GM12878 (cell line): ENCODE measurements at regions not wholly inside any gene's neighbourhood (a gene's known extent, or its start where the extent isn't known, plus 50 kb on each side); places are given as distances from the start of the nearest gene placed in this dataset.

ENCODE experiments used
- ATAC-seq: fragments of 200-7000 bp; cut with Tn5 transposase; 3 replicates; pipeline ENCODE4 v1.9.1; 2020; ENCODE audit warnings: mild to moderate bottlenecking, moderate library complexity
- BruUV-seq: library from RNA; stranded (reverse); fragments of 400-500 nt; replicated peaks from 2 replicates; lab custom pipeline; 2021; lab: Mats Ljungman, UMichigan
- CTCF ChIA-PET: fragments of 300-600 bp; sonication (Branson Sonifier 250); formaldehyde crosslinking; extraction: SDS; loops from one replicate; lab custom pipeline; 2021; ENCODE audit warnings: inconsistent platforms; lab: Yijun Ruan, JAX
- POLR2A ChIA-PET: fragments of 350-600 bp; formaldehyde crosslinking; extraction: SDS; loops from one replicate; lab custom pipeline; 2021; ENCODE audit warnings: inconsistent platforms; lab: Charles Lee
- RAD21 ChIA-PET: fragments of 300-600 bp; sonication (Branson Sonifier 250); formaldehyde crosslinking; loops from one replicate; lab custom pipeline; 2023; ENCODE audit warnings: antibody characterized with exemption; ENCODE audit not compliant: unreplicated experiment; lab: Charles Lee
- SMC1A ChIA-PET: fragments of 300-600 bp; sonication (Branson Sonifier 250); formaldehyde crosslinking; loops from one replicate; lab custom pipeline; 2023; ENCODE audit not compliant: unreplicated experiment, uncharacterized antibody; lab: Charles Lee
- DNase-seq: peaks from one replicate; pipeline ENCODE4 v3.0.0-alpha.2; 2011; ENCODE audit warnings: low read depth, low spot score
- FAIRE-seq: peaks from 3 replicates; lab custom pipeline; 2011; peaks lifted over from hg19 to GRCh38; lab: Jason Lieb, UNC
- H2AFZ ChIP-seq: 2 replicates; pipeline ENCODE4 v1.6.0; 2011; ENCODE audit warnings: low read depth, low read length, control low read depth; ENCODE audit not compliant: control insufficient read depth
- H3K27ac ChIP-seq: 2 replicates; pipeline ENCODE4 v1.5.1; 2011; ENCODE audit warnings: control low read depth; ENCODE audit not compliant: control insufficient read depth, insufficient read depth
- H3K27me3 ChIP-seq, 2 experiments: replicated peaks in 1 of 2; 2 replicates each; pipeline versions ENCODE4 v1.6.0 to v1.6.1; 2011; ENCODE audit warnings: low read length in 1 of 2; ENCODE audit not compliant: control insufficient read depth in 2 of 2, insufficient read depth in 2 of 2
- H3K36me3 ChIP-seq, 2 experiments: 2 replicates each; pipeline ENCODE4 v1.5.1; 2011; ENCODE audit warnings: low read length in 1 of 2; ENCODE audit not compliant: control insufficient read depth in 2 of 2, insufficient read depth in 2 of 2
- H3K4me1 ChIP-seq: 2 replicates; pipeline ENCODE4 v1.6.1; 2011; ENCODE audit warnings: mild to moderate bottlenecking, low read length, moderate library complexity, mixed read lengths; ENCODE audit not compliant: control insufficient read depth, insufficient read depth
- H3K4me2 ChIP-seq: 2 replicates; pipeline ENCODE4 v1.6.0; 2011; ENCODE audit warnings: control low read depth; ENCODE audit not compliant: control insufficient read depth, insufficient read depth
- H3K4me3 ChIP-seq: fragments of 200-600 bp; sonication (generic); 2 replicates; pipeline ENCODE4 v1.5.1; 2016
- H3K79me2 ChIP-seq: 2 replicates; pipeline ENCODE4 v1.6.0; 2011; ENCODE audit warnings: low read length; ENCODE audit not compliant: control insufficient read depth, insufficient read depth
- H3K9ac ChIP-seq: 2 replicates; pipeline ENCODE4 v1.8.0; 2011; ENCODE audit warnings: low read length, control low read depth, mixed read lengths; ENCODE audit not compliant: control insufficient read depth, insufficient read depth
- H3K9me3 ChIP-seq: replicated peaks from 3 replicates; pipeline ENCODE4 v1.5.1; 2011; ENCODE audit warnings: mild to moderate bottlenecking, low read length; ENCODE audit not compliant: control insufficient read depth, insufficient read depth
- H4K20me1 ChIP-seq: 2 replicates; pipeline ENCODE4 v1.6.0; 2011; ENCODE audit not compliant: control insufficient read depth, insufficient read depth
- CEBPZ ChIP-seq: fragments of 150-350 bp; IDR thresholded peaks from 2 replicates; pipeline ENCODE4 v1.6.1; 2016; ENCODE audit warnings: low read depth, low read length
- MEF2B ChIP-seq: fragments of 450-650 bp; IDR thresholded peaks from 2 replicates; pipeline ENCODE4 v1.6.1; 2018; ENCODE audit warnings: mild to moderate bottlenecking, moderate library complexity; ENCODE audit not compliant: partially characterized antibody, poor library complexity, severe bottlenecking
- NR2C1 ChIP-seq: fragments of 450-650 bp; IDR thresholded peaks from 2 replicates; pipeline ENCODE4 v1.6.1; 2017; ENCODE audit warnings: antibody characterized with exemption, mild to moderate bottlenecking, moderate library complexity
- SKIL ChIP-seq: fragments of 450-650 bp; IDR thresholded peaks from 2 replicates; pipeline ENCODE4 v1.6.1; 2017; ENCODE audit warnings: mild to moderate bottlenecking, low read depth, inconsistent platforms; ENCODE audit not compliant: poor library complexity, severe bottlenecking
- WGBS: methylation state at CpG from one replicate; pipeline ENCODE4 v1.1.6; 2016; ENCODE audit warnings: low lambda C conversion rate; ENCODE audit not compliant: insufficient replicate concordance, insufficient coverage; ENCODE audit errors: missing lambda C conversion rate; 5-methylcytosine and 5-hydroxymethylcytosine counted together
- in situ Hi-C: fragments of 300-500 bp; cut with MboI; formaldehyde crosslinking; loops from 9 replicates; pipeline ENCODE4 v1.14.3; 2018; ENCODE audit warnings: mixed read lengths
- intact Hi-C: fragments of 100-400 bp; cut with micrococcal nuclease; formaldehyde crosslinking; loops from one replicate; pipeline ENCODE4 v1.14.2; 2022; ENCODE audit not compliant: unreplicated experiment

GRCh38 chrX:39372115-39372514, 570.9 kb downstream of the MID1IP1 start:
- RAD21 ChIA-PET: no interaction called here
- POLR2A ChIA-PET: no interaction called here
- H3K36me3 ChIP-seq: no peaks in the 10 kb centered on the region
- no peak for TF ChIP-seq SKIL
- no peak for TF ChIP-seq NR2C1
- no peak for TF ChIP-seq CEBPZ
- TF ChIP-seq MEF2B: no peak
- H3K9me3 ChIP-seq: no peaks in the 10 kb centered on the region; the same call in 2 of the 3 replicates
- H3K27ac ChIP-seq: no peak overlapping the region
- in situ Hi-C loops (no loop called here), intact Hi-C loops (no loop called here)
- FAIRE-seq (no peak), DNase-seq (no peak), ATAC-seq (no peak)
- no peaks in the 10 kb centered on the region for H3K79me2 ChIP-seq
- CTCF ChIA-PET: no interaction called here
- H3K9ac ChIP-seq: no peak overlapping the region
- no peak overlapping the region for H2AFZ ChIP-seq
- SMC1A ChIA-PET: no interaction called here
- no peaks in the 10 kb centered on the region for H4K20me1 ChIP-seq
- WGBS: 32% methylated on average over 3 of the region's 3 CpGs
- H3K27me3 ChIP-seq: no peaks in the 10 kb centered on the region
- BruUV-seq: no TSS peak
- H3K4me1 ChIP-seq: no peaks in the 10 kb centered on the region
- no peak overlapping the region for H3K4me2 ChIP-seq
- H3K4me3 ChIP-seq: no peak overlapping the region
